ENCODE measurements at regions not wholly inside any gene's neighbourhood (a gene's known extent, or its start where the extent isn't known, plus 50 kb on each side); places are given as distances from the start of the nearest gene placed in this dataset.

DNA sequence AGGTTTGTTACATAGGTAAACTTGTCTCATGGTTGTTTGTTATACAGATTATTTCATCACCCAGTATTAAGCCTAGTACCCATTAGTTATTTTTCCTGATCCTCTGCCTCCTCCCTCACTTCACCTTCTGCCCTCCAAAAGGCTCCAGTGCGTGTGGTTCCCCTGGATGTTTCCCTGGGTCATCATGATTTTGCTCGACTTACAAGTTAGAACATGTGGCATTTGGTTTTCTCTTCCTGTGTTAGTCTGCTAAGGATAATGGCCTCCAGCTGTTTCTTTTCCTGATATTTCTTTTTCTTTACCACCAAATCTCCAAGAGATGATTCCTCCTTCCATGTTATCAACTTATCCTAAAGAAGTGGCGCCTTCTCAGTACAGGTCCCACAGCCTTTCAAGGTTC is 543.1 kb upstream of the ADGRL3 start:
- TF ChIP-seq TAF1 (IDR thresholded peaks at IDR 0.05; ENCODE audit: low read depth) = no peak
- TF ChIP-seq NFIC (IDR thresholded peaks at IDR 0.05) = no peak
- TF ChIP-seq, protein P1, sequence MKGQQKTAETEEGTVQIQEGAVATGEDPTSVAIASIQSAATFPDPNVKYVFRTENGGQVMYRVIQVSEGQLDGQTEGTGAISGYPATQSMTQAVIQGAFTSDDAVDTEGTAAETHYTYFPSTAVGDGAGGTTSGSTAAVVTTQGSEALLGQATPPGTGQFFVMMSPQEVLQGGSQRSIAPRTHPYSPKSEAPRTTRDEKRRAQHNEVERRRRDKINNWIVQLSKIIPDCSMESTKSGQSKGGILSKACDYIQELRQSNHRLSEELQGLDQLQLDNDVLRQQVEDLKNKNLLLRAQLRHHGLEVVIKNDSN (IDR thresholded peaks at IDR 0.05) = no peak
- no peak for TF ChIP-seq ZBTB7A (IDR thresholded peaks at IDR 0.05; ENCODE audit: low read depth)
- no peak for TF ChIP-seq CREB1 (IDR thresholded peaks at IDR 0.05; ENCODE audit: low read depth)
- TF ChIP-seq CEBPB (IDR thresholded peaks at IDR 0.05) = no peak
- no peak for TF ChIP-seq EP300 (IDR thresholded peaks at IDR 0.05; ENCODE audit: borderline replicate concordance)
- TF ChIP-seq RAD21 (IDR thresholded peaks at IDR 0.05; ENCODE audit: low read depth) = no peak
- no peak for TF ChIP-seq TEAD4 (IDR thresholded peaks at IDR 0.05)
- no peak for TF ChIP-seq YY1 (IDR thresholded peaks at IDR 0.05; ENCODE audit: low read depth)
- TF ChIP-seq FOXM1 (IDR thresholded peaks at IDR 0.05; ENCODE audit: borderline replicate concordance, low read depth) = no peak
- TF ChIP-seq EGR1 (IDR thresholded peaks at IDR 0.05) = no peak
- TF ChIP-seq, protein P2, sequence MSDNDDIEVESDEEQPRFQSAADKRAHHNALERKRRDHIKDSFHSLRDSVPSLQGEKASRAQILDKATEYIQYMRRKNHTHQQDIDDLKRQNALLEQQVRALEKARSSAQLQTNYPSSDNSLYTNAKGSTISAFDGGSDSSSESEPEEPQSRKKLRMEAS (IDR thresholded peaks at IDR 0.05) = no peak
- TF ChIP-seq, protein P3, sequence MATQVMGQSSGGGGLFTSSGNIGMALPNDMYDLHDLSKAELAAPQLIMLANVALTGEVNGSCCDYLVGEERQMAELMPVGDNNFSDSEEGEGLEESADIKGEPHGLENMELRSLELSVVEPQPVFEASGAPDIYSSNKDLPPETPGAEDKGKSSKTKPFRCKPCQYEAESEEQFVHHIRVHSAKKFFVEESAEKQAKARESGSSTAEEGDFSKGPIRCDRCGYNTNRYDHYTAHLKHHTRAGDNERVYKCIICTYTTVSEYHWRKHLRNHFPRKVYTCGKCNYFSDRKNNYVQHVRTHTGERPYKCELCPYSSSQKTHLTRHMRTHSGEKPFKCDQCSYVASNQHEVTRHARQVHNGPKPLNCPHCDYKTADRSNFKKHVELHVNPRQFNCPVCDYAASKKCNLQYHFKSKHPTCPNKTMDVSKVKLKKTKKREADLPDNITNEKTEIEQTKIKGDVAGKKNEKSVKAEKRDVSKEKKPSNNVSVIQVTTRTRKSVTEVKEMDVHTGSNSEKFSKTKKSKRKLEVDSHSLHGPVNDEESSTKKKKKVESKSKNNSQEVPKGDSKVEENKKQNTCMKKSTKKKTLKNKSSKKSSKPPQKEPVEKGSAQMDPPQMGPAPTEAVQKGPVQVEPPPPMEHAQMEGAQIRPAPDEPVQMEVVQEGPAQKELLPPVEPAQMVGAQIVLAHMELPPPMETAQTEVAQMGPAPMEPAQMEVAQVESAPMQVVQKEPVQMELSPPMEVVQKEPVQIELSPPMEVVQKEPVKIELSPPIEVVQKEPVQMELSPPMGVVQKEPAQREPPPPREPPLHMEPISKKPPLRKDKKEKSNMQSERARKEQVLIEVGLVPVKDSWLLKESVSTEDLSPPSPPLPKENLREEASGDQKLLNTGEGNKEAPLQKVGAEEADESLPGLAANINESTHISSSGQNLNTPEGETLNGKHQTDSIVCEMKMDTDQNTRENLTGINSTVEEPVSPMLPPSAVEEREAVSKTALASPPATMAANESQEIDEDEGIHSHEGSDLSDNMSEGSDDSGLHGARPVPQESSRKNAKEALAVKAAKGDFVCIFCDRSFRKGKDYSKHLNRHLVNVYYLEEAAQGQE (IDR thresholded peaks at IDR 0.05; ENCODE audit: low read depth) = no peak
- no peak for TF ChIP-seq TCF12 (IDR thresholded peaks at IDR 0.05; ENCODE audit: low read depth)

DNA sequence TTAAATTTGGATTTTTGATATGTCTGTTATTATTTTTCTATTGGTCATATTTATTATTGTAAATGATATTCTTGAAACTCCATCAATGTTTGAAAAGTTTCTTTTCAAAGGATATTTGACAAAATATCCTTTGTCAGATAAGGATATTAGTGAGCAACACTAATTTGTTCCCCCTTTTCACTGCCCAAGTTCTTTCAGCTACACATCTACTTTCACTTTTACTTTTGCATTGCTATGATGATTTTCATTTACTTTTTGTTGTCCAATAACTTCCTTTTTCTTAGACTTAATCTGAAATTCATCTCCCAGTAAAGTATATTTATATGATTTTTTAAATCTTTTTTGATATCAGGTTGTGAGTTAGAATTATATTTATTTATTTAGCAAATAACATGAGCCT is 542.3 kb upstream of the ADGRL3 start:
- TF ChIP-seq RAD21 (IDR thresholded peaks at IDR 0.05; ENCODE audit: low read depth) (no peak), CREB1 (IDR thresholded peaks at IDR 0.05; ENCODE audit: low read depth) (no peak), ZBTB7A (IDR thresholded peaks at IDR 0.05; ENCODE audit: low read depth) (no peak), EP300 (IDR thresholded peaks at IDR 0.05; ENCODE audit: borderline replicate concordance) (no peak), NFIC (IDR thresholded peaks at IDR 0.05) (no peak), EGR1 (IDR thresholded peaks at IDR 0.05) (no peak), CEBPB (IDR thresholded peaks at IDR 0.05) (no peak), TCF12 (IDR thresholded peaks at IDR 0.05; ENCODE audit: low read depth) (no peak), FOXM1 (IDR thresholded peaks at IDR 0.05; ENCODE audit: borderline replicate concordance, low read depth) (no peak), TAF1 (IDR thresholded peaks at IDR 0.05; ENCODE audit: low read depth) (no peak)
- TF ChIP-seq, protein P2 (IDR thresholded peaks at IDR 0.05) = no peak

DNA sequence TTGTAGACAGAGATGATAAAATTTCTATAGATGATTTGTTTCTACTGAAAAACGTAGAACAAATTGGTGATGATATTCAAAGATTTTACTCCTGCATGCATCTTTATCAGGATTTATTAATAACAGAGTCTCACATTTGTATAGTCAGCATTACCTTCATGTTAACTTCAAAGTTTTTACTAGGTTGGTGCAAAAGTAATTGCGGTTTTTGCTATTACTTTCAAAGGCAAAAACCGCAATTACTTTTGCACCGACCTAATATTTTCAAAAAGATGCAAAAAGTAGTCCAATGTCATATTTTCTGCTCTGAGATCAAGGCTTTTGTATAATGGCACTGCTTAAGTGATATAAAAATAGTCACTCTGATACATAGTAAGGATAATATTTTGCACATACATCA is 536.4 kb upstream of the ADGRL3 start:
- TF ChIP-seq, protein P3 (IDR thresholded peaks at IDR 0.05; ENCODE audit: low read depth) = no peak
- TF ChIP-seq, protein P1 (IDR thresholded peaks at IDR 0.05) = no peak
- TF ChIP-seq YY1 (IDR thresholded peaks at IDR 0.05; ENCODE audit: low read depth) = no peak
- no peak for TF ChIP-seq RAD21 (IDR thresholded peaks at IDR 0.05; ENCODE audit: low read depth)
- TF ChIP-seq CEBPB (IDR thresholded peaks at IDR 0.05) = no peak
- no peak for TF ChIP-seq NFIC (IDR thresholded peaks at IDR 0.05)
- no peak for TF ChIP-seq EGR1 (IDR thresholded peaks at IDR 0.05)
- no peak for TF ChIP-seq ZBTB7A (IDR thresholded peaks at IDR 0.05; ENCODE audit: low read depth)
- TF ChIP-seq, protein P2 (IDR thresholded peaks at IDR 0.05) = no peak

DNA sequence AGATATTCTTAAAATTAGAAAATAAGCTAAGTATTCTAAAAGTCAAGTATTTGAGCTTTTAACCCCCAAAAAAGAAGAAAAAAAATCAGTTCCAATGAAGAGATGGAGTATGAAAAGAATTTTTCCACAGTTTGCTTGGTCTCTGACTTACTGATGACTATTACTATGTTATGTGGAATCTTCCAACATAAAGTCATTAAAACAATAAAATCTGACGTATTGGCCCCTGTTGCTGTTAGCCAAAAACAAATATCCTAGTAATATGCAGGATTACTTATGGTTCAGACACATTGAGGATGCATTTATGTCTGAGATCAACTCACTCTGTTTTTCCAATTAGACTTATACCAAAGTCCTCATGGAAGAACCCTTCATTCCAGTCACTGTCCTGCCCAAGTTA is 517.2 kb upstream of the ADGRL3 start:
- TF ChIP-seq TEAD4 (IDR thresholded peaks at IDR 0.05) (no peak), RAD21 (IDR thresholded peaks at IDR 0.05; ENCODE audit: low read depth) (no peak), CEBPB (IDR thresholded peaks at IDR 0.05) (no peak), NFIC (IDR thresholded peaks at IDR 0.05) (no peak), EP300 (IDR thresholded peaks at IDR 0.05; ENCODE audit: borderline replicate concordance) (no peak), TCF12 (IDR thresholded peaks at IDR 0.05; ENCODE audit: low read depth) (no peak), EGR1 (IDR thresholded peaks at IDR 0.05) (no peak), YY1 (IDR thresholded peaks at IDR 0.05; ENCODE audit: low read depth) (no peak), CREB1 (IDR thresholded peaks at IDR 0.05; ENCODE audit: low read depth) (no peak), TAF1 (IDR thresholded peaks at IDR 0.05; ENCODE audit: low read depth) (no peak), ZBTB7A (IDR thresholded peaks at IDR 0.05; ENCODE audit: low read depth) (no peak), FOXM1 (IDR thresholded peaks at IDR 0.05; ENCODE audit: borderline replicate concordance, low read depth) (no peak)
- TF ChIP-seq, protein P3 (IDR thresholded peaks at IDR 0.05; ENCODE audit: low read depth) = no peak
- TF ChIP-seq, protein P2 (IDR thresholded peaks at IDR 0.05) = no peak
- TF ChIP-seq, protein P1 (IDR thresholded peaks at IDR 0.05) = no peak

Measured in Ishikawa (cell line).